IPS-15b (cell line): ENCODE measurements at regions not wholly inside any gene's neighbourhood (a gene's known extent, or its start where the extent isn't known, plus 50 kb on each side); places are given as distances from the start of the nearest gene placed in this dataset.

Experiments used
- H3K27me3 ChIP-seq: one replicate; pipeline ENCODE4 v1.6.1; 2013; ENCODE audit warnings: low read length; ENCODE audit not compliant: control insufficient read depth, insufficient read depth
- H3K36me3 ChIP-seq: one replicate; pipeline ENCODE4 v1.6.1; 2013; ENCODE audit warnings: low read length; ENCODE audit not compliant: control insufficient read depth, insufficient read depth
- H3K4me1 ChIP-seq: one replicate; pipeline ENCODE4 v1.6.1; 2013; ENCODE audit warnings: mild to moderate bottlenecking, low read length; ENCODE audit not compliant: control insufficient read depth, insufficient read depth
- H3K4me3 ChIP-seq: one replicate; pipeline ENCODE4 v1.5.1; 2013; ENCODE audit warnings: low read depth, low read length
- H3K9ac ChIP-seq: one replicate; pipeline ENCODE4 v1.6.1; 2013; ENCODE audit warnings: low read depth, mild to moderate bottlenecking, low read length
- H3K9me3 ChIP-seq: one replicate; pipeline ENCODE4 v1.6.1; 2013; ENCODE audit warnings: mild to moderate bottlenecking, low read length; ENCODE audit not compliant: control insufficient read depth, insufficient read depth

DNA sequence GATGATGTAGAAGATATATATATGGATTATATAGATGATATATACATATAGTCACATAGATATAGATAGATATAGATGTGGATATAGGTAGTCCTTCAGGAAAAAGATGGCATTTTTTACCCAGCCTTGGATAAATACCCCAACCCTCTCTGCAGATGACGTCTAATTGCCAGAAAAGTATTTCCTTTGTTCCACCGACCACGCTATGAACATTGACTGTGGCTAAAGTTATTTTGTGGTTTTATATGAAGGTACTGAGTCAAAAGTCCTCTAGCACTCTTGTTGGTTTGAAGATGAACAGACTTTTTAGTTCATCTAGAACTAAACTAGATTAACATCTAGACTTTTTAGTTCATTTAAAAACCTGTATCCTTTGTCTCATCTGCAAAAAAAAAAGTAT lies 207.7 kb downstream of the PLOD2 start:
- Histone ChIP-seq H3K9me3 (no peaks in the 10 kb centered on the region), H3K4me3 (no peak overlapping the region), H3K27me3 (no peaks in the 10 kb centered on the region), H3K36me3 (no peaks in the 10 kb centered on the region), H3K4me1 (no peaks in the 10 kb centered on the region), H3K9ac (no peak overlapping the region)

DNA sequence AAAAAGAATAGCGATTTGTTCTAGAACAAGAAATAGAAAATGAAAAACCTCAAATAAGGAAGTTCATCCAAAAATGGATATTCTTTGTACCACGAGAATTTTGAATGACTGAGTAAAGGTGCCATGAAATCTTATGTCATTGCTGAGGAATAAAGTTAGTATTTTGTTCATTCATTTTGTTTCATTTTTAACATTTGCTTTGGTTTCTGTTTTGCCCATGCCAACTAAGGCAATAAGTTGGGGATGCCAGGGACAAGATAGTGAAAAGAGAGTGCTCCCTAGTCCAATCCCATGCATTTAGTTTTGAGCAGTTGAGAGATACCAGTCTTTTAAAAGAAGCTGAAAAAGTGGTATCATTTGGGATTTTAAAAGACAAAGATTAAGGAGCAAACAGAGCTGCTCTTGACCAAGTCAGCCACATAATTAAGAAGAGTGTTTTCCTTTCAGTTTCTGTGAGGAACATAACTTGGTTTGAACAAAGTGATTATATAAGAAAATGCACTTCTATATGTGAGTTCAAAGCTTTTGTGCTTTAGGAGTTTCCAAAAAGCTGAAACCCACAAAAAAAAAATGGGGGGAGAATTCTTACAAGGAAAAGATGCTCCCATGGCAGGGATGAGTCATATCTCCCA lies 201.4 kb downstream of the PLOD2 start:
- no peak overlapping the region for H3K9ac ChIP-seq
- no peaks in the 10 kb centered on the region for H3K36me3 ChIP-seq
- H3K4me1 ChIP-seq = no peaks in the 10 kb centered on the region
- no peaks in the 10 kb centered on the region for H3K27me3 ChIP-seq
- H3K4me3 ChIP-seq = no peak overlapping the region
- H3K9me3 ChIP-seq = no peaks in the 10 kb centered on the region

DNA sequence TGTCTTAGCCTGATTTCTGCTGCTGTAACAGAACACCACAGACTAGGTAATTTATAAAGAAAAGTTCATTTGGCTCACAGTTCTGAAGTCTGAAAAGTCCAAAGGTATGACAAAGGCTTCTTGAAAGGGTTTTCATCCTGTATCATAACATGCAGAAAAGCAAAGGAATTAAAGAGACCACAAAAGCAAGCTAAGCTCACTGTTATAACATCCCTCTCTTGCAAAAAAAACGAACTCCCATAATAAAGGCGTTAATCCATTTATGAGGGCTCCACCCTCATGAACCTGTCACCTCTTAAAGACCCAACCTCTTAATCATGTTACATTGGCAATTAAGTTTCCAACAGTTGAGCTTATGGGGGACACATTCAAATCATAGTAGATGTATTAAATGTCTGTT lies 197.9 kb downstream of the PLOD2 start:
- Histone ChIP-seq H3K9ac (no peak overlapping the region), H3K27me3 (no peaks in the 10 kb centered on the region), H3K9me3 (no peaks in the 10 kb centered on the region), H3K4me3 (no peak overlapping the region), H3K4me1 (no peaks in the 10 kb centered on the region), H3K36me3 (no peaks in the 10 kb centered on the region)

DNA sequence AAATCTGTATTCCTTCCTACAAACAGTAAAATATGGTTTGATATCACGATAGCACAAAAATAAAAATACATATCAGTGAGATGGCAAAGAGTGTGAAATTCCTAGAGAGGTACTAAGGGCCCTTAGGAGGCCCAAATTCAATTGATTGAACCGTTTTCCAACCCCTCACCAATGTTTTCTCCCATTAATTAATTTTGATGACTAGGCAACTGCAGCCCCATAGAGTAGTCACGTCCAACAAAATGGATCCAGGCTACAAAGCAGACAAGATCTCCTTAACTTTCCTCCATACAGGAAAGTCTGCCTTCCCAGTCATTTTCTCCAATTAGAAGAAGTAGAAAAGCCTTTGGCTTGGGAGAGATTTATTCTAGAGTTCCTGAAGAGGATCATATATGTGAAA lies 193.9 kb downstream of the PLOD2 start:
- H3K36me3 ChIP-seq = no peaks in the 10 kb centered on the region
- no peak overlapping the region for H3K4me3 ChIP-seq
- H3K4me1 ChIP-seq = no peaks in the 10 kb centered on the region
- H3K9me3 ChIP-seq = no peaks in the 10 kb centered on the region
- no peak overlapping the region for H3K9ac ChIP-seq
- H3K27me3 ChIP-seq = no peaks in the 10 kb centered on the region

DNA sequence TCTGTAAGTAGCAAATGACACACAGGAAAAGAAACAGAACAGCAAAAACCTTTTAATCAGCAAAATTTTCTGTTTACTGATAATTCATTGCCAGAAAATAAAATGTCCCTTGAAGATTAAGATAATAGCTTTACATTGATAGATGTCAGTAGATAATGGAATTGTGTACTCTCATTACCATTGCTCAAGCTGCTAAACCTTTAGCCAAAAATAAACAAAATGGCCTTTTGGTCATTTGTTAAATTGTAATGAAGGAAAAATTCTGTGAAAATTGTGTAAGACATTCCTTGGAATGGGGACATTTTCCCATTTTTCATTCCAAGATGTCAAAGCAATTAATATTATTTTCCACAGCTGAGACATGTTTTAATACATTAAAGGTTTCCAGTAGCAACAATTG lies 189.8 kb downstream of the PLOD2 start:
- Histone ChIP-seq H3K9me3 (no peaks in the 10 kb centered on the region), H3K36me3 (no peaks in the 10 kb centered on the region), H3K4me3 (no peak overlapping the region), H3K9ac (no peak overlapping the region), H3K4me1 (no peaks in the 10 kb centered on the region), H3K27me3 (no peaks in the 10 kb centered on the region)

DNA sequence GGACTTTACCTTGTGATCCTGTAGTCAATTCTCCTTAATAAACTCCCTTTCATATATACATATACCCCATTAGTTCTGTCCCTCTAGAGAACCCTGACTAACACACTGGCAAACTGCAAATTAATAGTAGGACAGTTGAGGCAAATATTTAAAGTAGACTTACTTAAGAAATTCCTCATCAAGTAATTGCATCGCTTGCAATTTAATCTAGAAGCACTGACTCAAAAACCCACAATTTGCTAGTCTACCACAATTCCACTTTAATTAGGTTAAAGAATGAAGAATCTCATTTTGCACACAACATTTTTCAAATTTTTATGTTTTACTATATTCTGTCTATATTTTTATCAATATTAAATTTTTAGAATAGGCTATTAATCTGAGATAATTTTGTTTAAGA lies 188.1 kb downstream of the PLOD2 start:
- H3K36me3 ChIP-seq = no peaks in the 10 kb centered on the region
- no peaks in the 10 kb centered on the region for H3K4me1 ChIP-seq
- H3K9me3 ChIP-seq = no peaks in the 10 kb centered on the region
- no peak overlapping the region for H3K4me3 ChIP-seq
- no peaks in the 10 kb centered on the region for H3K27me3 ChIP-seq
- no peak overlapping the region for H3K9ac ChIP-seq

DNA sequence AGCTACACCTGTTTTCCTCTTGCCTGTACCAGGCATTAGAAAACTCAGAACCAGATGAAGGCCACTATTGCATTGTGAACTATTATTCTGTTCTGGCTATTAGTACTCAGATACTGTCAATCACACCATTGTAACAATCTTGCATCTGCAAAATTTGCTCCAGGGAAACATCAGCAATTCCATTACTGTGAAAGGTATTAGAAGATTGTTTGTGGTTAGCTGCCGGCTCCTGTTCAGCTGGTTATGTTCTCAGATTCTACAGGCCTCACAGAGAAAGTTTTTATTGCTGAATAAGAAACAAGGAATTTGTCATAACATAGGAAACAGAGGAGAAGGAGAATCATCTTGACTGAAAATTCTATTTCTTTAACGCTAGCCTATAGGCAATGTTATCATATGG lies 179.9 kb downstream of the PLOD2 start:
- no peak overlapping the region for H3K9ac ChIP-seq
- no peaks in the 10 kb centered on the region for H3K36me3 ChIP-seq
- no peak overlapping the region for H3K4me3 ChIP-seq
- no peaks in the 10 kb centered on the region for H3K4me1 ChIP-seq
- H3K27me3 ChIP-seq = no peaks in the 10 kb centered on the region
- H3K9me3 ChIP-seq = no peaks in the 10 kb centered on the region

DNA sequence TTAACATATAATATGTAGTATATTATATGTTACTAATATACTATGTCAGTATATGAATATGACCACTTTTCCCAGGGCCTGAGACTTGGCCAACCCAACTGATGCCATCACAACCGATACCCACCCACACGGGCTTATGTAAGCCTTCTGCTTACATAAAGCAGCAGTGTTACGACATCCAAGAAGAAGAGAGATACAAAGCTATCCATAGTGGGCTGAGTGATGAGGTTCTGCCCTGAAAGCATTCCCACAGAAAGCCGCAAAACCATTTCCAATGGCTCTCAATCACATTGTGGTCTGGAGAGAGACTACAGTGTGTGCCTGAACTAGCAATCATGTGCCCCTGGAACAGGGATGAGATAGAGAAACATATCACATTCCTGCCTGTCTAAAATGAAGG lies 177.9 kb downstream of the PLOD2 start:
- no peaks in the 10 kb centered on the region for H3K9me3 ChIP-seq
- H3K4me3 ChIP-seq = no peak overlapping the region
- no peaks in the 10 kb centered on the region for H3K36me3 ChIP-seq
- H3K27me3 ChIP-seq = no peaks in the 10 kb centered on the region
- no peak overlapping the region for H3K9ac ChIP-seq
- H3K4me1 ChIP-seq = no peaks in the 10 kb centered on the region
